Activated naive CD4-positive, alpha-beta T cell (primary cell): ENCODE measurements at regions not wholly inside any gene's neighbourhood (a gene's known extent, or its start where the extent isn't known, plus 50 kb on each side); places are given as distances from the start of the nearest gene placed in this dataset.

Experiments
- DNase-seq, 4 experiments: peaks; one replicate each; lab custom pipeline; 2025; lab: John Stamatoyannopoulos, UW

- DNase-seq: no peak
These were observed 1610.4 kb upstream of the MIR17HG start for GRCh38 chr13:89737051-89737450.

GRCh38 chr13:89738072-89738471, 1609.4 kb upstream of the MIR17HG start:
- no peak for DNase-seq

- DNase-seq: no peak
These were observed 1606.3 kb upstream of the MIR17HG start for GRCh38 chr13:89740994-89741685.

DNA sequence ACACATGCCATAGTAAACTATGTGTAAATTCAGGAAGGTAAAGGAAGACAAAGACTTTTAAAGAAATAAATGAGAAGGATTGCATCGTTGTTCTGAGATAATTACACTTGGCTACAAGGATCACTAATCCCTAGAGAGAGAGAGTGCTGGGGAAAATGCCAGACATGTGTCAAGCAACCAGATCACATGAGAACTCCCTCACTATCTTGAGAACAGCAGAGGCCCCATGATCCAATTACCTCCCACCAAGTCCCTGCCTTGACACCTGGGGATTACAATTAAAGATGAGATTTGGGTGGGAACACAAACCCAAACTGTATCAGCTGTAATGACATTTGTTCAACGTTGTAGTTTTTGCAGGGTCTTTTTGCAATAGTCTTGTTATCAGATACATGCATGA, 1600.9 kb upstream of the MIR17HG start:
- DNase-seq: no peak

DNA sequence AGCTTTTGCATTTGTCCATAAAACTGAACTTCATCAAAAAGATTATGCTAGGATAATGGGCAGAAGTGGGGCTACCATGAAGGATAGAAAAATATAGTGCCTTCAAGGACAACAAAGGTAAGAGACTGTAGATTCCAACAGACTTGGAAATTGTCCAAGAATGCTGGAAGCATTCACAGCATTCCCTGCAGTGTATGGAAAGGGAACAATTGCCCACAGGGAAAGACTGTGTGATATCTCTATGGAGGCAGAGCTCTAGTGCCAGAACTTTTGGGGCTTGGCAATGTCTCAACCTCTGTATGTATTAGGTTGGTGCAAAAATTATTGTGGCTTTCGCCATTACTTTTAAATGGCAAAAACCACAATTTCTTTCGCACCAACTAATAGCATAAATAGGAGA, 1598.8 kb upstream of the MIR17HG start:
- DNase-seq: no peak

DNA sequence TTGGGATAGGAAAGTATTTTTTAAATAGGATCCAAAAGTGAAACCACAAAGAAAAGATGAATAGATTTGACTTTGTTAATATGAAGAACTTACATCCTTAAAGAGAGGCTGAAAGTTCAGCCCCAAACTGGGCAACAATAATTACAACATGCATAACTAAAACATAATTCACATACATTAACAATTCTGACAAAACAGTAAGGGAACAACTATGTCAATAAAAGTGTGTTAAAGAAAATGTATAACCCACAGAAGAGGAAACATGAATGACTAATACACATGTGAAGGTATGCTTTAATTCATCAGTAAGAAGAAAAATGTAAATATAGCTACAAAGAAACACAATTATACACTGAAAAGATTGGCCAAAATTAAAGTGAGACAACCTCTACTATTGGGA, 1597.6 kb upstream of the MIR17HG start:
- DNase-seq: no peak

DNA sequence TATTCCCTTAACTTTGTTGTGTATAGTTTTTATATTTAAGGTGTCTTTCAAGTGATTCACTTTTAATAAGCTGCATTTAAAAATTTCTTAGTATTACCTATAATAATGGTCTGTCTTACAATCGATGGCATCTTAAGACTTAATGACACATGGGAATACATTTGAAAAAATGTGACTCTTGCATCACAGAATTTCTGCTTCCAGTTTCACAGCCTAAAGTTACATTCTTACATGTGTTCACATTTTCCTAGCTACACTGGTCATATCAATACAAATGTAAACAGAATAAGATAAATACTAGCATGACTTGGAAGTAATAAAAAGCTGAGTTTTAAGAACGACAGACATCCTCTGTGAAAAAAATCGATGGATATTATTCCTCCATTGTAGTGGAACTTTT, 1597.1 kb upstream of the MIR17HG start:
- no peak for DNase-seq

- no peak for DNase-seq
These were observed 1596.0 kb upstream of the MIR17HG start for GRCh38 chr13:89751432-89751930.

DNA sequence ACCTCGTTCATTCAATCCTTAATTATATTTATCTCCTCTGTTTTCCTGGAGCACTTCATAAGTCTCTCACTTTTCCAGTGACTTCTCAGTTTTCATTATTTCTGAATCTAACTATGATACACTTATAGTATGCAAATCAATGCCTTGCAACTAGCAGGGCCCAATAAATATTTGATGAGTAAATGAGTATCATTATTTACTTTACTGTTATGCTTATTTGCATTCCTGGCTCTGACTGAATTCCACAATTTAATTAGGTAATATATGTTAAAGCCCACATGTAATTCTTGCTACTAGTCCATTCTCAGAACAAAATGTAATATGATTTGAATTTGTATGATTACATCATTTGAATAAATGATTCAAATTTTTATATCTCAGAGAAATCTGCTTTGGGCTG, 1595.1 kb upstream of the MIR17HG start:
- no peak for DNase-seq

- DNase-seq: no peak
These were observed 1591.6 kb upstream of the MIR17HG start for GRCh38 chr13:89755729-89756492.

DNA sequence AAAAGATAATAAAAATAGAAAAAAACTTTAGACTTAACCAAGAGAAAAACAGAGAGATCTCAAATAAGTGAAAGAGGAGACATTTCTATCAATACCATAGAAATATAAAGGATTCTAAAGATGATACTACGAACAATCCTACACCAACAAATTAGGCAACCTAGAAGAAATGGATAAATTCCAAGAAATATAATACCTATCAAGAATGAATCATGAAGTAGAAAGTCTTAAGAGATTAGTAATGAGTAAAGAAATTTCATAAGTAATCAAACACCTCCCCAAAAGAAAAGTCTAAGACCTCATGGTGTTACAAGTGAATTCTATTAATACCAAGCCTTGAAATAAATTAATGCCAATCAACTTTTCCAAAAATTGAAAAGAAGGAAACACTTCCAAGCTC, 1584.5 kb upstream of the MIR17HG start:
- no peak for DNase-seq

- DNase-seq: no peak
These were observed 1564.2 kb upstream of the MIR17HG start for GRCh38 chr13:89783221-89783755.

GRCh38 chr13:89784161-89784809, 1563.2 kb upstream of the MIR17HG start:
- no peak for DNase-seq

- DNase-seq: no peak
These were observed 1561.0 kb upstream of the MIR17HG start for GRCh38 chr13:89786531-89786930.

DNA sequence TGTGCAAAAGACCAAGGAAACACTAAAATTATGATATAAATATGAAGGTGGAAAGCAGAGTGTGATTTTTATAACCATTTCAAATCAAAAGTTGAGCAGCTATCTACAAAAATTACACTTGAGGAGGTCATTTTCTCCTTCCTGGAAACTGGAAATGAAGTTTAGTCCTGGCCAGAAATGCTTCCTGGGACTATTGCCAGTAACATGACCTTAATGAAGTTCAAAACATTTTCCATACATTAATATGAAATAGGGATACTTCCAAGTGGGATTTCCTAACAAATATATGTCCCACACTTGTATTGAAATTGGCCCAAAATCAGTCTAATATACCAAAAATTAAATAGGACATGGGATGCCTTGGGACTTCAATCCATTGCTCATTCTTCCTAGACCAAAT, 1556.8 kb upstream of the MIR17HG start:
- no peak for DNase-seq

DNA sequence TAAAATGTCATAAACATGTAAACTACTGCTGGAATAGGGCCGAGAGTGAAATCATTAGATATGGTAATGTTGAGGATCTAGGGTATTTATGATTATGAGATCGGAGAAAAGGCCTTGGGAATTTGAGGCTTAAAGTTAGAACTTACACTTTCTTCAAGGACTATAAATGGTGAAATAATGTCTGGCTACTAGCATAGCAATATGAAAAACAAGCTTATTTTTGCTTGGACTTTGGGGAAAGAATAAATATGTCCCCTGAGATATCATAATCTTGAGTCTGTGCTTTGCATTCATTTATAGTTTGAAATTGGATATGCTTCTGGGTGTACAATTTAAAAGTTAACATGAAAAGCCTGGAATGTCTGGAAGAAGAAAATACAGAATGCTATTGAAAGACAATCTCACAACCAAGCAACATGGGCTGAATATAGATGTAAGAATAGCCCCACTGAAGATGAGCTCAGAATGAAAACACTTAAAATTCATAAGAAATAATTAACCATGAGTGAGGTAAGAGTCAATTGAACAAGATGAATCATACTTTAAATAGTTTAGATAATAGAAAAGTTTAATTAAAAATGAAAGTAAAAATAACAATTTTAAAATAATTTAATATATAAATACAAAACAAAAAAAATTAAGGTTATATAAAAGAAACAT, 1555.4 kb upstream of the MIR17HG start:
- DNase-seq: no peak

DNA sequence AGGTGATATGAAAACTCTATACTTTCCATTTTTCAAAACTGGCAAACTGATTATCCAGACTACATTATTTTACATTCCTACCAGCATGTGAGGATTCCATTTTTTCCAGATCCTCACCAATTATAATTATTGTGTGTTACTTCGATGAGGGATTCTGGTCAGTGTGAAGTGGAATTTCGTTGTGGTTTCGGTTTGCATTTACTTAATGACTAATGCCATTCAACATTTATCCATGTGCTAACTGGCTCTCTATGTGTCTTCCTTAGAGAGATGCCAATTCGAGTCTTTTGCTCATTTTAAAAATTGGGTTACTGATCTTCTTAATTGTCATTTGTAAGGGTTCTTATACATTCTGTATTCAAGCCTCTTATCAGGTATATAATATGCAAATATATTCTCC, 1551.3 kb upstream of the MIR17HG start:
- DNase-seq: no peak

DNA sequence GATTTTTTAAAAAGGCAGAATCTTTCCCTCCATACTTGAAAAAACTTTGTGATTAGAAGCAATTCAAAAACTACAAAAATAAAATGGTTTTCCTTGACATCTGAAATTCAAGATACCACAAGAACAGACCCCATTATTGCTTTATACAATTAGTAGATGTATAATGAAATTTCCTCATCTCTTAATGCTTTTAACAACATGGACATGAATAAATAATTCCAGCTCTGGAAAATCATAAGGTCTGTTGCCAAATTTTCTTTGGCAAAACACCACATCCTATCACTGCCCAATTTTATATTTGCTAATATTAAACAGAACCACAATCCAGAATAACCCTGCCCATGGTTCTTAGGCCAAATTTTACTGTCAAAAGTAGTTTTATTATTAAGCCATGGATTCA, 1543.6 kb upstream of the MIR17HG start:
- no peak for DNase-seq

DNA sequence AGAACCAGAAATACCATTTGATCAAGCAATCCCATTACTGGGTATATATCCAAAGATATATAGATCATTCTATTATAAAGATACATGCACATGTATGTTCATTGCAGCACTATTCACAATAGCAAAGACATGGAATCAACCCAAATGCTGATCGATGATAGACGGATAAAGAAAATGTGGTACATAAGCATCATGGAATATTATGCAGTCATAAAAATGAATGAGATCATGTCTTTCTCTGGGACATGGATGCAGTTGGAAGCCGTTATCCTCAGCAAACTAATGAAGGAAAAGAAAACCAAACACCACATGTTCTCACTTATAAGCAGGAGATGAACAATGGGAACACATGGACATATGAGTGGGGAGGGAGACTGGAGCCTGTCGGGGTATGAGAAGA, 1540.9 kb upstream of the MIR17HG start:
- no peak for DNase-seq

DNA sequence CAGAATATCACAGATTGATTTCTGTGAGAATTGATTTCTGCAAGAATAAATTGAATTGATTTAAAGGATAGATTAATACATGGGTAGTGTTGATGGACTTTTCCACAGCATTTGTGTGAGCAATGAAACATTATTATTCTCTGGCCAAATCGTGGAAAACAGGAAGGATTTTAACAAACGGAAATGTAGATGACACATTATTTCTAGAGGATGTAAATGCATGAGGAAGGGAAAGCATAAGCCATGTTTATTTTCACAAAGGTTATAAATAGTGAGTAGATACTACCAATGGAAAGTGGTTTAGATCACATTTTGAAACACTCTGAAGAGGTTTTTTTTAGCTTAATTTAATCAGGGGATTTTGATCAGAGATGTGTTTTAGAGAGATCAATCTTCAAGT, 1534.6 kb upstream of the MIR17HG start:
- DNase-seq: no peak

GRCh38 chr13:89816404-89816803, 1531.1 kb upstream of the MIR17HG start:
- no peak for DNase-seq

- DNase-seq: no peak
These were observed 1525.0 kb upstream of the MIR17HG start for GRCh38 chr13:89822467-89822866.
